Effector CD8-positive, alpha-beta T cell (primary cell): ENCODE measurements at regions not wholly inside any gene's neighbourhood (a gene's known extent, or its start where the extent isn't known, plus 50 kb on each side); places are given as distances from the start of the nearest gene placed in this dataset.
"Not testable (repeated sequence)": the region's sequence is repeated elsewhere in the genome, so short reads cannot be mapped to it uniquely, and the experiment has no call there.

Experiments
- DNase-seq: peaks from one replicate; lab custom pipeline; 2025; lab: John Stamatoyannopoulos, UW

DNA sequence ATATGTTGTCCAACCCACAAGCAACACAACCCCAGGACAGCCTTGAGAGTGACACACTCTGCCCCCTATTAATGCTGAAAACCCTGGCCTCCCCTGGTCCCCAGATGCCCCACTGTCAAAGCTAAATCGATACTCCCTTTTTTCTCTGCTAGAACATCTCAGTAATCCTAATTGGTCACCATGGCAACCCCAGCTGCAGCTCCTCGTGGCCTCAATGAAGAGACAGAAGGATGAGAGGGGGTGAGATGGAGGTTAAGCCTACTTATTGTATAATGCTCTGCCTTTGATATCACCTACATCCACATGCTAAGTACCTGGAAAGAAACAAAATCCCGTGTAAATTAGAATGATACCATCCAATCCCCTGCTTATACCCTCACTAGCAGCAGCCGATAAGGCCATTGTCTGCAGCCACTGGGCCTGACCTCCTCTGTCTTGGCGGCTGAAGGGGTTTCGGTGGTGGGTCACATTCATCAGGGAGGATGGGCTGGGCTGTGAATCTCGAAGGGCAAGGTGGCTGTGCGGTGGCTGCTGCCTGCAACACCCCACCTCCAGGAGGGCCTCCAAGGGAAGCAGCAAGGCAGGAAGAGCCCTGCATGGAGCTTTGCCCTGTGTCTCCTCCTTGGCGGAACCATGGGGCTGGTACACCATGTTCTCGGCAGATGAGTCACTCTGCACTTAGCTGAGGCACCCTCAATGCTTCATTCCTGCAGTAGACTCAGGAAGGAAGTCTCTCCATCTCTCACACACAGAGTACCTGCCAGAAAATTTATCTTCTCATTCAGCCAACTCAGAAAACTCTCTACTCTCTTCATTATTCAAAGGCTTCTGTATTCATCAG, 399.5 kb downstream of the BUD13 start:
- DNase-seq: no peak

- DNase-seq: no peak
Measured at GRCh38 chr11:116371146-116371545, 401.6 kb downstream of the BUD13 start.

GRCh38 chr11:116368784-116369183, 404.0 kb downstream of the BUD13 start:
- DNase-seq: no peak

GRCh38 chr11:116366980-116367645, 405.7 kb downstream of the BUD13 start:
- no peak for DNase-seq

- DNase-seq: no peak
Measured at GRCh38 chr11:116366451-116366850, 406.3 kb downstream of the BUD13 start.

DNA sequence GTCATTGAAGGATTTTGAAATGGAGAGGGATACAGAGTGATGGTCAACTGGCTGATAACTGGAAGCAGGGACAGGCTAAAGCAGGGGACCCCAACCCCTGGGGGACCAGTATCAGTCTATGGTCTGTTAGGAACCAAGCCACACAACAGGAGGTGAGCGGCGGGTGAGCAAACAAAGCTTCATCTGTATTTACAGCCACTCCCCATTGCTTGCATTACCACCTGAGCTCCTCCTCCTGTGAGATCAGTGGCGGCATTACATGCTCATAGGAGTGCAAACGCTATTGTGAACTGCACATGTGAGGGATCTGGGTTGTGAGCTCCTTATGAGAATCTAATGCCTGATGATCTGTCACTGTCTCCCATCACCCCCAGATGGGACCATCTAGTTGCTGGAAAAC, 407.9 kb downstream of the BUD13 start:
- not testable (repeated sequence) for DNase-seq

GRCh38 chr11:116364348-116364747, 408.4 kb downstream of the BUD13 start:
- no peak for DNase-seq

DNA sequence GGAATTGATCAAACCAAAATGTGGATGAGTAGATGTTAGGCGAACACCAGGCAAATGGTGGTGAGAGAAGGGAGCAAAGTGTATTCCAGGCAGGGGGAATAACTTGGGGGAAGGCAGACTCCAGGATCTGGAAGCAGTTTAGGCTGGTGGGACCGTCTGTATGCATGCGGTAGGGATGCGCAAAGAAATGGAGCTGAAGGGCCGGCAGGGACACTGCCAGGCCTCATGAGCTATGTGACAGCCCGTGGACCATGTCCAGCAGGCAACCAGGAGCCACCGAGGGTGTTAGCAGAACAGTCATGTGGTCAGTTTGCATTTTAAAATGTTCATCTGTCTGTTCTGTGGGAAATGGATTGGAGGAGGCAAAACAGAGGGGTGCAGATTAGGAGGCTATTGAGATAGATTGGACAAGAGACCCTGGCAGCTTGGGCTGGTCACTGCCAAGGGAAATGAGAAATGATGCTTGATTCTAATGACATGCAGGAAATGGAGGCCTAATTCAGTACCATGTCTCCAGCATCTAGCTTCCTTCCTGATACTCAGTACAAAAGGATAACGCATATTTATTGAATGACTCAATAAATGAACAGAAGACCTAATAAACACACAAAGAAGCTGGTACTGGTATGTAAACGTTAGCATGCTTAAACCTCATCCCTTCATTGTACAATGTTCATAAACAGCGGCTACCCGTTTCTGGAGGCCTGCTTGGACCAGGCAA, 412.4 kb downstream of the BUD13 start:
- DNase-seq: no peak

DNA sequence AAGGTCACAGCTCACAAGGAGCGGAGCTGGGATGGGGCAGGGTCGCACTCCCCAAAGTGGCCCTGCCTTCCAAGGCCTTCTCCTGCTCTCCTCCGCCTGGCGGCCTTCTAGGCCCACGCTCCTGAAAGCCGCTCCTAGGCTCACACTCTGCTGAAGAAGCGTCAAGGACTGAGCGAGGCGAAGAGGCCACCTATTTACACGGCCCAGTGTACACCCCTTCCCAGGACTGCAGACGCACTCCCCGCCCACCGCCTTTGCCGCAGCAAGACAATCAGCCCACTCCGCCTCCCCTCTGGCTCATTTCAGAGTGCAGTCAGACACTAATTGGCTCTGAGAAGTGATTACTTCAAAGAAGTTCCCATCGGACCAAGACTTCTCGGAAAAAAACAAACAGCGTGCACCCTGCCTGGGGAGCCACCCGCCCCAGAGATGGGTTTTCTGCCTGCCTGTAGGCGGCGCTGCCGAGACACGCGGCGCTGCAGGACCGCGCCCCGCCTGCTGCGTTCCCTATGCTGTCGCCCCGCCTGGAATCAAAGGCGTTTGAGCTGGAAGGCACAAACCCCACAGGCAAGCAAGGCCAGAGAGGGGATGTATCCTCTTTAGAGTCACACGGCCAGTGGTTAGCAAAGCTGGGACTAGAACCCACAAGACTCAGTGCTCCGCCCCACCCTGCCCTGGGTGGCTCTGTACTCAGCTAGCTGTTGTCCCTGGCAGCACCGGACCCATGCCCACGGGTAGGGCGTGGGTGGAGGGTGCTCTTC, 414.8 kb downstream of the BUD13 start:
- DNase-seq: no peak

GRCh38 chr11:116356451-116356850, 416.3 kb downstream of the BUD13 start:
- DNase-seq: no peak

- no peak for DNase-seq
Measured at GRCh38 chr11:116355104-116355503, 417.7 kb downstream of the BUD13 start.

- no peak for DNase-seq
Measured at GRCh38 chr11:116353589-116353988, 419.2 kb downstream of the BUD13 start.

- DNase-seq: no peak
Measured at GRCh38 chr11:116352881-116353280, 419.9 kb downstream of the BUD13 start.

GRCh38 chr11:116348226-116348625, 424.6 kb downstream of the BUD13 start:
- DNase-seq: no peak

DNA sequence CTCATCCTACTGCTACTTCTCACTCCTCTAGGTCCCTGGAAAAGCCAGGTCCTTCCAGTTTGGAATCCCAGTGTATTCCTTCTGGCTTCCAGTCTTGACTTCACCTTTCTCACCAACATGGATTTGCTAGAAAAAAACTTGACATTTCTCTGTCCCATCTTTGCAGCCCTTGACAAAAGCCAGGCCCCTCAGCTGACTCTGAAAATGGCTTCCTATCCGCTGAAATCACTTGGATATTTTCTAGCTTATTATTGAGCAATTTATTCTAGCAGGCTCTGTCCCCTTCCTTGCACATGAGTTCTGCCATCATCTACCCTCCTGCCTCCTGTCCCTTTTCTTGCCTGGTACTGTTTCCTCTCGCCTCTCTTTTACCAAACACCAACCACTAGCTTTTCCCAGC, 427.2 kb downstream of the BUD13 start:
- no peak for DNase-seq

- DNase-seq: no peak
Measured at GRCh38 chr11:116344601-116345000, 428.2 kb downstream of the BUD13 start.

- no peak for DNase-seq
Measured at GRCh38 chr11:116343270-116343669, 429.5 kb downstream of the BUD13 start.

- DNase-seq: no peak
Measured at GRCh38 chr11:116342148-116342547, 430.6 kb downstream of the BUD13 start.

GRCh38 chr11:116339306-116340098, 433.3 kb downstream of the BUD13 start:
- DNase-seq: no peak

GRCh38 chr11:116338500-116338899, 434.3 kb downstream of the BUD13 start:
- not testable (repeated sequence) for DNase-seq

DNA sequence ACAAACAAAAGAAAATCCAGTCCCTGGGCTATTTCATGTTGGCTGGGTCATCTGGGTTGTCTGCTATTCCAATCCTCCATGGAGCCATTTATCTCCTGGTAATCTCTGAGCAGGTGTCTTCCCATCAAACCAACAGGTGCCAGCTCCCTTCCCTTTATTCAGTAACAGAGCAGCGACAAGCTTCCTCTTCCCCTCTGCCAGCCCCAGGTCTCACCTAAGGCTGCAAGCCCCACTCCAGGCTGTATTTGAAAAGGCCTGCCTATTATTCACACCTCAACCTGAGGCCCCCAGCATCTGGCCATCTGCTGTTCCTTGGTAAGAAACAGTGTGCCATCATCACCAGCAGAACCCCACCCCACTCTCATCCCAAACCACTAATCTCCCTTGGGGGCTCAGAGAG, 436.2 kb downstream of the BUD13 start:
- no peak for DNase-seq
